ENCODE measurements at regions not wholly inside any gene's neighbourhood (a gene's known extent, or its start where the extent isn't known, plus 50 kb on each side); places are given as distances from the start of the nearest gene placed in this dataset.

- Histone ChIP-seq H3K27ac (no peak overlapping the region), H3K4me3 (no peak overlapping the region)
- no peak for TF ChIP-seq CTCF (IDR thresholded peaks at IDR 0.05)
- no peak for DNase-seq (ENCODE audit: low spot score)
These were observed 821.6 kb downstream of the TBC1D22A start for GRCh38 chr22:47583959-47584562.

GRCh38 chr22:47582067-47582466 is 819.6 kb downstream of the TBC1D22A start:
- DNase-seq (ENCODE audit: low spot score), result no peak
- no peak overlapping the region for H3K4me3 ChIP-seq
- no peak overlapping the region for H3K27ac ChIP-seq
- TF ChIP-seq CTCF (IDR thresholded peaks at IDR 0.05), result no peak

- no peak for DNase-seq (ENCODE audit: low spot score)
- Histone ChIP-seq H3K4me3 (no peak overlapping the region), H3K27ac (no peak overlapping the region)
- no peak for TF ChIP-seq CTCF (IDR thresholded peaks at IDR 0.05)
These were observed 817.7 kb downstream of the TBC1D22A start for GRCh38 chr22:47580121-47580520.

- TF ChIP-seq CTCF (IDR thresholded peaks at IDR 0.05), result no peak
- H3K27ac ChIP-seq, result no peak overlapping the region
- H3K4me3 ChIP-seq, result no peak overlapping the region
- DNase-seq (ENCODE audit: low spot score), result no peak
These were observed 814.5 kb downstream of the TBC1D22A start for GRCh38 chr22:47576908-47577307.

GRCh38 chr22:47575291-47575690 is 812.8 kb downstream of the TBC1D22A start:
- Histone ChIP-seq H3K27ac (no peak overlapping the region), H3K4me3 (no peak overlapping the region)
- no peak for DNase-seq (ENCODE audit: low spot score)
- TF ChIP-seq CTCF (IDR thresholded peaks at IDR 0.05), result no peak

GRCh38 chr22:47574556-47574955 is 812.1 kb downstream of the TBC1D22A start:
- no peak for DNase-seq (ENCODE audit: low spot score)
- TF ChIP-seq CTCF (IDR thresholded peaks at IDR 0.05), result no peak

GRCh38 chr22:47573141-47573540 is 810.7 kb downstream of the TBC1D22A start:
- no peak for TF ChIP-seq CTCF (IDR thresholded peaks at IDR 0.05)
- DNase-seq (ENCODE audit: low spot score), result no peak
- H3K27ac ChIP-seq, result no peak overlapping the region
- H3K4me3 ChIP-seq, result no peak overlapping the region

More at GRCh38 chr22:47574556-47574955, 812.1 kb downstream of the TBC1D22A start:
- no peak overlapping the region for H3K27ac ChIP-seq
- no peak overlapping the region for H3K4me3 ChIP-seq
